GM19240 (cell line): ENCODE measurements at regions not wholly inside any gene's neighbourhood (a gene's known extent, or its start where the extent isn't known, plus 50 kb on each side); places are given as distances from the start of the nearest gene placed in this dataset.

Experiments used
- DNase-seq: peaks from one replicate; pipeline ENCODE4 v3.0.0; 2011; ENCODE audit warnings: low spot score; ENCODE audit not compliant: insufficient read length

DNA sequence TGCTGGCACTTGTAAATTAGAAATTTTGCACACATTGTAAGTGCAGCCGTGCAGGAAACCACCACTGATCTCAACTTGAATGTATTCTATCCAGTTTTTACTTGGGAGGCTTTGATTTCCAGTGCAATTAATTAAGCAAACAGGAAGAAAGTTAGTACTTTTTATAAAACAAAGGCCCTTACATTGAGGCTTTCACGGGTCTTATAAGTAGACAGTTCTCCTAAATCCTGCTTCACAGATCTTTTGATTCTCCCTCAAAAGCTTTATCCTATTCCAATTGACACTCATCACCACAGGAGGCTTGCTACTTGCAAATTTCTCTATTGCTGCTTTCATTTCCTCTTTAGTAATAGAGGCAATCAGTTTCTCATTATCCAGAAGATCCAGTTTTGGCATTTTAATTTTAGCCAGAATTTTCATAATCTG lies 90.1 kb downstream of the ERCC5 start:
- no peak for DNase-seq

DNA sequence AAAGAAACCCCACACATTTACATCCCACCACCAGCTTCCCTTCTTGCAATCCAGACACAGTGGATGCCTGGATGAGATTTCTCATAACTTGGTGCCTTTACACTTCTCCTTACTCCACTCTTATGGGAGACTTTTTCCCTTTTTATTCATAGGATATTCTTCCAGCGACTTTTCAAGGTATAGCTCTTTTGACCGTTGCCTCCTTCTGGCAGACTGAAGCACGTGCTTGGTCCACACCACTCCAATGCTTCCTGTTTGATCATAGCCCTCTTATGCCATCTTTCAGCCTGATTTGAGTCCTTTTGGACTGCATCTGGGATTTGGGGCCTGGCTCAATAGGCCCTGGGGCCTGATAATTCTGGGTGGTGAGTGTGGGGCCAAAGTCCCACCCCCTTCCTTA lies 87.7 kb downstream of the ERCC5 start:
- DNase-seq, result no peak

GRCh38 chr13:102933122-102933521 lies 87.3 kb downstream of the ERCC5 start:
- DNase-seq, result no peak

- DNase-seq, result no peak
Observed at GRCh38 chr13:102932331-102932730, 86.5 kb downstream of the ERCC5 start.

GRCh38 chr13:102930566-102930965 lies 84.7 kb downstream of the ERCC5 start:
- DNase-seq, result no peak

DNA sequence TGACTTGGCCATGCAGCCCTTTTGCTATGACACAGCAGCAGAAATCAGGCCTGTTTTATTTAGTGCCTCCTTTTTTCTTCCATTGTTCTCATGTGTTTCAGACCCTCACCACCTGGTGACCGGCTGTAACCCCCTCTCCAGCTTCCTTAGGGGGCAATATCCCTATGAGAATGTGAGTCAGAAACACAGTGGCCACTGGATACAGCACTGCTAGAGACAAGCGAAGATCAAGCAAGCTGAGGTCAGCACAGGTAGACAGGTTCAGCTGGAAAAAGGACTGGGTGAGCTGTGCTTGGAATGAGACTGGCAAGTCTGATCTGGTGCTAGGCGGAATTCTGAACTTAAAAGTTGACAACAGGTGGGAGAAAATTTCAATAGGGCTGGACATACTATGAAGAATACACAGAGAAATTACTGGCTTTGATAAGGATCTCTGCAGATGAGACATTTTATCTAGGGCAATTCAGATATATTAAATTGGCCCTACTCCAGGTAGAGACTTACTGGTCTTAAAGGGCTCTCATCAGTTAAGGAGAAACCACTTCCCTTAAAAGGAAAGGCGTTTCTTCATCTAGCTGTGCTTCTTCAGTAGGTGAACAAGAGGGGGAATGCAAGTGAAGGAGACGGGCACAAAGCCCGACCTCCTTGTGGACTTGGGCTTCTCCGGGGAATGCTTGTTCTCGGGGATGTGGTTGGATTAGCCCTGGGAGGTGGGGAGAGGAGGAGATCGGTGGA lies 83.3 kb downstream of the ERCC5 start:
- no peak for DNase-seq
